Stimulated activated naive CD4-positive, alpha-beta T cell treated with Interleukin-2 at 50 U/mL for 16 hours (primary cell): ENCODE measurements at regions not wholly inside any gene's neighbourhood (a gene's known extent, or its start where the extent isn't known, plus 50 kb on each side); places are given as distances from the start of the nearest gene placed in this dataset.

ENCODE experiments used
- DNase-seq: peaks from one replicate; lab custom pipeline; 2025; lab: John Stamatoyannopoulos, UW

DNA sequence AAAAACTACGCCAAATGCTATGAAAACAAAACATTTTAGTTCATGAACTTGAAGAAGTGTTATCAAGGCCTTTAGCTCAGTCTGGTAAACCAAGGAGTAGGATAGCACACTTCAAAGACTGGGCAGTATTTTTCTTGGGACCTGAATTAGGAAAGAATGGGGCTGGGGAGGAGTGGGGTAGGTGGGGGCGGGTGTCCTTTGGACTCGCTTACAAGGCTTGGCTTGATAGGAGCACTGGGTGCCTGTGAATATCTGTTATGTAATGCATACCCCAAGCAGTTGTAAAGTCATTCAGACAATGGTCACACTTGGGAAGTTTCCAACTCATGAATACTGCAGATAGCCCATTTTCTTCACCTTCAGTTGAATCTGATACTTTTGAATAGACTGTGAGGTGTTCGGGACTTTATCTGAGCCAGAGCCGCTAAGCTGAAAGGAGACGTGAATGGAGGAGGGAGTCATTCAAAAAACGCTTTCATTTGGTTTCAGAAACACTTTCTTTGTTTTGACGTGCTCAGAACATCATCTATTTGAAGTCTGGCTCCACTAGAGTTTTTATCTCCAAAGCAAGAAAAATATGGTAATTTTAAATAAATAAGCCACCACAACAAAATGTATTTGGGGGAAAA is 70.1 kb upstream of the FAM204A start:
- DNase-seq = no peak

DNA sequence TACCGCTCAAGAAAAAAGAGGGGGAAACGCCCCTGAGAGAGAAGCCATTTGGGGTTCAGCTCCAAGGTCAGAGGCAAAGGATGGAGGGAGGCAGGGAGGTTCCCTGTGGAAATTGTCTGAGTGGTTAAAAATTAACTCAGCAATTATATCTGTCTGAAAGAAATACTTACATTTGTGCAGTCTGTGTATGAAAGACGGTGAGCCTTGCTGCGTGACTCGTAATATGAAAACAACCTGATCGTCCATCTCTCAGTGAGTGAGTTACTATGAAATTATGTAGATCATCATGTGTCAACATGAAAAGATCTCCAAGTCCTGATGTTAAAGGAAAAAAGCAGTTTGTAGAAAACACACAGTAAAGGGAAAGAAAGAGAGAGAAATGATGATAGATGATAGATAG is 67.2 kb upstream of the FAM204A start:
- no peak for DNase-seq

DNA sequence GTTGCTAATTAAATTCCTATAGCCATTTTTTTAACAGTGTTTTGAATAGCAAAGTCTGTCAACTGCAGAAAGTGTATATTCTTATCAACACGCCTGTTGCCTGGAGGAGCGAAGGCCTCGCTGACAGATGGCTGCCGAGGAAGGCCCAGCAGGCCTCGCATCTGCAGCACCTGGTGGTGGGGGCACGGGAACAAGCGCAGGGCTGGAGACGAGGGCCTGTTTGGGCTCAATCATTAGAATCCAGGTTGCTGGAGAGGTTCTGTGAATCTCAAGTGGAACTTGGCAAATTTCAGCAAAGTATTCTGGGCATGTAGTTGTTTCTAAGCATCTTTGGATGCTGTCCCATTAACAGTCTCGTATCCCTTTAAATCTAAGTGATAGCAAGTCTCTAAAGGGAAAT is 66.1 kb upstream of the FAM204A start:
- DNase-seq = no peak

DNA sequence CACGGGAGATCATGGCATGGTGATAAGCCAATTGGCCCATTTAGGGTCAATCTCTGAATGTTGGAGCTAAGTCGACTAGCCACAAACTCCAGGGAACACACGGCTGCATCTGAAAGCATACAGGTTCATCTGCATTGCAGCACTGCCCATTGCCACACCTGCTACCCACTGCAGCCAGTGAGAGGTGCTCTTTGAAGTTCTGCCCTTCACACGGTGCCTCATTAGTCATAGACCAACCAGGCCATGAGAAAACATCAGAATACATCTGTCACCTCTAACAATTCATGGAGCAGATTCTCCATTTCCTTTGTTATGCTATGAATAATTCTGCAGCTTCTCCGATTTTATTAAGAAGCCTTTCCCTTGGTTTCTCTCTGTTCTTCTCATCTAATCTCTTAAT is 65.7 kb upstream of the FAM204A start:
- no peak for DNase-seq

DNA sequence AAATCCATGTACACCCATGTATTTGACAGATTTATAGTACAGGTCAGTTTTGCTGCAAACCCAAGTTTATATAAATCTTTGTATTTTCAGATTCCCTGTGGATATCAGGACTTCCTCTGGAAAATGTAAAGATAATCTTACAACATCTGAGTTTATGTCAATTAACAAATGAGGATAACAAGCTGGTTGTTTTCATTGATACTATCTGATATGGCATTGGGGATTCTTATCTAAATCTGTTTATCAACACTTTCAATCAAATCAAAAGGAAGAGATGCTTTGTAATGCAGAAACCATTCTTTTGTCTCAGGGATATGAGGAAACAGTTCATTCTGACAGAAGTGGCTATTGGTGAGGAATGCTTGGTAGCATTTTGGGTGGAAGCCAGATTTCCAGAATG is 64.9 kb upstream of the FAM204A start:
- DNase-seq = no peak

DNA sequence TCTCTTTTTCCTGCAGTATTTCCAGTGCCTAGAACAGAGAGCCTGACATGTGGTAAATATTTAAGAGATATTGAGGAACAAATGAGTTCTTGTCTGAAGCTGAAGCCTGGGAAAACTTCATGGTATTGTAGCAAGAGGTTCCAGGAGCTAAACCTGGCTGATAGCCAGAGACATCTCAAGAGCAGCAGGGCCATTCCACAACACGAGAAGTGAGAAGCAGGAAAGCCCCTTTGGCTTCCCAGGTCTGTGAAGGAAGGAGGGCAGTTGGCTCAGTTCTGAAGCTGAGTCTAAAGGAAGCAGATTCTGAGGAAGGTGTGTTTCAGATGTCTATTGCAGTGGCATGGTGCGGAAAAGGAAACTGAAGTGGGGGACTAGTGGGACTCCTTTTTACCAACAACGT is 63.8 kb upstream of the FAM204A start:
- DNase-seq = no peak

DNA sequence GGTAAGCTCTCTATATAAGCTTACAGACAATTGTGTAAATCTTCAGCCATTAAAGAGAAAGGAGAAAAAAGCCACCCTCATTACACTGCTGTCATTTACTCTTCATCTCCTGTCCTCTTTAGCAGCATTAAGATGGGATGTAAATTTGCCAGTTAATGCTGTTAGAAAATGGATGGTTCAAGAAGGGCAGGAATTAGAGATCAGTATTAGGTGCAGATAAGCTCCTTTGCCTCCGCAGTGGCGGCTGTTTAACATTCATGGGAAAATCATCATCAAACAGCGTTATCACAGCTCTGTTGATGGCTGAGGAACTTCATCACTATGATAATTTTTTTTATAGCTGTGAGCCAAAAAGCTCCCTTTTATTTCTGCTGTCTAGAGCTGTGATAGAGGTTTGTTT is 61.8 kb upstream of the FAM204A start:
- no peak for DNase-seq

DNA sequence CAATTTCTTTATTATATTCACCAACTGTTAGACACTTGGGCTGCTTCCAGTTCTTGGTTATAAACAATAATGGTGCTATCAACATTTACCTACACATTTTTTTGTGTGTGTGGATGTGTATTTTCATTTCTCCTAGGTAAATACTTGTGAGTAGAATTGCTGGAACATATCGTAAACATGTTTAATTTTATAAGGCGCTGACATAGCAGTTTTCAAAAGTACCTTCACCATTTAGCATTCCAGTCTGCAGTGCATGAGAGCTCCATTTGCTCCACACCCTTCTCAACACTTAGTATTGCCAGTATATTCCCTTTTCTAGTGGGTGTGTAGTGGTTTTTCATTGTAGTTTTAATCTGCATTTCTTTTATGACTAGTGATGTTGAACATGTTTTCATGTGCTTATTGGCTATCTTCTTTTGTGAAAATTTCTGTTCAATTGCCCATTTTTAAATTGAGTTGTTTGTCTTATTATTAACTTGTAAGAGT is 59.6 kb upstream of the FAM204A start:
- no peak for DNase-seq

DNA sequence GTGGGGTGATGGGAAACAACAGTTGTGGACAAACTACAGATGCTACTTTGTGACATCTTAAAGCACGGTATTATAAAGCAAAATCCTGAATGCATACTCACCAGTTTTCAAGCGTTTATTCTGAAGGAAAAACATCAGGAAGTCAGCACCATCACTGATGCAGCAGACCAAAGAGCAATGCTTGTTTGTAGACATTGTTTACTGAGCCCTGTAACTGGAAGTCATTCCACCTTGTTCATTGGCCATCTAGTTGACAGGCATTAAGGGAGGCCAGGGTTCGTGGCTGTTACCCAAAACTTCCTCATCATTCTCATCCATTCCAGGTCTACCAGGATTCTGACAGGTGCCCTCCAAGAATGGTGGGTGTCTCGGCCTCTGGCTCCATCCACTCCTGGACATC is 55.3 kb upstream of the FAM204A start:
- DNase-seq = no peak

DNA sequence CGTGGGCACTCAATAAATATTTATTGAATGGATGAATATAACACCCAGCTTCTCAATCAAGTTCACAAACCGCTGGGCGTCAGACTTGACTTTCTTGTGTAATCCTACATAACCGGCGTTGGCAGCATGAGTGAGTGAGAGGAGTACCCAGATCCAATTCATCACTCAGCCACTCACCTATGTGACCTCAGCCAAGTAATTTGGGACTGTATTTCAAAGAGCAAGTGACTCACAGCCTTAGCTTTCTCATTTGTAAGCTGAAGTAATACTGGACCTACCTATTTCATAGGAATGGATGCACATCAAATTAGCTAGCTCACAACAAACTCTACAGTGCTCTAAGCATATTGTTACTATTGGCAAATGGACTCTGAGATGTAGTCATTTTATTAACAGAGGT is 53.8 kb upstream of the FAM204A start:
- no peak for DNase-seq

DNA sequence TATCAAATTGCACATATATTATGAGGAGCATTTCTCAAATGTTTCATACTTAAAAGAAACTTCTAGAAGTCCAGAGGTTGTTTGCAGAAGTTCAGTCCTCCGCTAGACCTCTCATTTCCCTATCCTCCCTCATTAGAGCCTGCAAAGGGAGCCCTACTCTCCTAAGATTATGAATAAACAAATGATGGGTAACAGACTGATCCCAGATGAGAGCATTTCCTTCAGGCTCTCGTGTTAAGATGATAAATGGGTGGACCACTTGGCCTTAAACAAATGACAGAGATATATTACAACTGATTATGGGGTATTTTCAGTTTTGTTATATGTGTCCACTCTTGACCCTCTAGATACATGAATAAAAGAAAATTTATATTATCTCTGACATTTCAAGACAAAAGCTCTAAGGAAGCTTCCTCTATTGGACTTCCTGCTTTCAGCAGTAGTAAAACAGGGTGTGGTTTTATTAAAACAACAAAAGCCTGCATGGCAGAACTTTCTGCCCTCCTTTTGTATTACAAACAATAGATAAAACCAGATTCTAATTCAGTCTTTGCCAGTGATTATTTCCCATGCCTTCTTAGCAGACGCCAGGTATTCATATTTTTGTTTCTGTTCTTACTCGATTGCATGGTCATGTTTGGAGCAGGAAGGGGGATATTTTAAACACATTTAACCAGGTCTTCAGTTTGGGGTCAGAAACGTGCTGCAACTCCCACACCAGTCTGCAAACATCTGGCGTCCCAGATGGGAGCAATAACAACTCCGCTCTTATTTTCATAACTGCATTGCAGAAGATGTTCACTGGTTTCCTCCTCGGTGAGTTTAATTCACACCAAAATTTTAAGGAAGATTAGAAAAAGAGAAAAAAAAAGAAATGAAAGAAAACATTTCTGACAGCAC is 52.4 kb upstream of the FAM204A start:
- DNase-seq = no peak

DNA sequence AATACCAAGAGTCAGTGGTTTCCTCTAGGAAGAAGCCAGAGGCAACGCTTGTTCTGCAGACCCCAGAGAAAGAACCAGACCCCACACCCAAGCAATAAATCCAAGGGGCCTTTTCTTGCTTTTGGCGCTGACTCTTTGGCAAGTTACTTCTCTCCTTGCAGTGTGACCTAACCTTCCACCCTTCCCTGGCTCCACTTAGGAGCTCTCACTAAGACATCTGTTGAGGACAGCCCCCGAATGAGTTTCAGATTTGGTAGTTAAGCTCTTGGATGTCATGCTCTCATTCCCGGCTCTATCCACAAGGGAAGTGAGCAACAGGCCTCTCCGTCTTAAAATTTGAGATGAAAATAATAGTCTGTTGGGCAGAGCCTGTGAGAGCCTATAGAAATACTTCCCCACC is 50.6 kb upstream of the FAM204A start:
- no peak for DNase-seq
